22Rv1 (cell line): ENCODE measurements at regions not wholly inside any gene's neighbourhood (a gene's known extent, or its start where the extent isn't known, plus 50 kb on each side); places are given as distances from the start of the nearest gene placed in this dataset.

Experiments
- CTCF ChIP-seq: fragments of 450-650 bp; IDR thresholded peaks from 2 replicates; pipeline ENCODE4 v1.5.1; 2017; ENCODE audit warnings: mild to moderate bottlenecking
- ZFX ChIP-seq: fragments of 450-650 bp; IDR thresholded peaks from 2 replicates; pipeline ENCODE4 v1.6.1; 2017; ENCODE audit warnings: antibody characterized with exemption, borderline replicate concordance

- TF ChIP-seq CTCF, result no peak
- no peak for TF ChIP-seq ZFX
Measured at GRCh38 chr5:148910686-148911361, 84.4 kb downstream of the ADRB2 start.
